Panc1 (cell line): ENCODE measurements at regions not wholly inside any gene's neighbourhood (a gene's known extent, or its start where the extent isn't known, plus 50 kb on each side); places are given as distances from the start of the nearest gene placed in this dataset.

Experiments used
- CTCF ChIP-seq: fragments of 450-650 bp; IDR thresholded peaks from 2 replicates; pipeline ENCODE4 v1.5.1; 2017; ENCODE audit warnings: mild to moderate bottlenecking
- POLR2AphosphoS5 ChIP-seq: IDR thresholded peaks from 2 replicates; pipeline ENCODE4 v1.6.1; 2012; ENCODE audit warnings: mild to moderate bottlenecking, low read depth, low read length, moderate library complexity

DNA sequence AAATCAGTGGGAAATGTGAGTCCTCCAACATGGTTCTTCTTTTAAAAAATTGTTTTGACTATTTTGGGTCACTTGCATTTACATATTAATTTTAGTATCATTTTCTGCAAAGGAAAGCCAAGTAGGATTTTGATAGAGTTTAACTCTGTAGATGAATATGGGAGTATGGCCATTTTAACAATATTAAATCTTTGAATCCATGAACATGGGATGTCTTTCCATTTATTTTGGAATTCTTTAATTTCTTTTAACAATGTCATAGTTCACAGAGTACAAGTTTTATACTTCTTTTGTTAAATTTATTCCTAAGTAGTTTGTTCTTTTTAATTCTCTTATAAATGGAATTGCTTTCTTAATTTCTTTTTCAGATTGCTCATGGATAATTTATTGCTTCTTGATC, 56.5 kb upstream of the ARMC2 start:
- TF ChIP-seq CTCF (no peak), POLR2AphosphoS5 (no peak)
